Caco-2 (cell line): ENCODE measurements at regions not wholly inside any gene's neighbourhood (a gene's known extent, or its start where the extent isn't known, plus 50 kb on each side); places are given as distances from the start of the nearest gene placed in this dataset.

Source experiments
- BruUV-seq: library from RNA; stranded (reverse); fragments of 400-500 nt; replicated peaks from 2 replicates; lab custom pipeline; 2021; lab: Mats Ljungman, UMichigan
- CTCF ChIA-PET: fragments of 300-600 bp; sonication (Branson Sonifier 250); formaldehyde crosslinking; loops from one replicate; lab custom pipeline; 2022; ENCODE audit warnings: antibody characterized with exemption; lab: Charles Lee
- POLR2A ChIA-PET: fragments of 300-600 bp; sonication (Branson Sonifier 250); formaldehyde crosslinking; loops from one replicate; lab custom pipeline; 2022; ENCODE audit warnings: antibody characterized with exemption; lab: Charles Lee
- DNase-seq, 2 experiments: peaks; one replicate each; pipeline versions ENCODE4 v3.0.0 to v3.0.0-alpha.2; 2020 to 2022
- H3K27me3 ChIP-seq: replicated peaks from 2 replicates; pipeline ENCODE4 v1.6.0; 2011; ENCODE audit warnings: low read length; ENCODE audit not compliant: control insufficient read depth, insufficient read depth
- H3K36me3 ChIP-seq: 2 replicates; pipeline ENCODE4 v1.5.1; 2011; ENCODE audit warnings: low read length; ENCODE audit not compliant: control insufficient read depth, insufficient read depth
- H3K4me1 ChIP-seq: fragments of 250-450 bp; sonication (Bioruptor Pico); 2 replicates; pipeline ENCODE4 v1.5.1; 2020; ENCODE audit warnings: mild to moderate bottlenecking
- H3K4me3 ChIP-seq: 2 replicates; pipeline ENCODE4 v1.5.1; 2011; ENCODE audit warnings: low read depth, mild to moderate bottlenecking, control low read depth, low read length
- H3K9me3 ChIP-seq: fragments of 250-450 bp; sonication (Bioruptor Pico); 2 replicates; pipeline ENCODE4 v1.5.1; 2020; ENCODE audit warnings: mild to moderate bottlenecking, moderate library complexity
- H3K27ac Mint-ChIP-seq: one replicate; pipeline ENCODE4 v1.8.0; 2022; ENCODE audit warnings: mixed read lengths; ENCODE audit not compliant: unreplicated experiment
- H3K27me3 Mint-ChIP-seq: one replicate; pipeline ENCODE4 v1.8.0; 2022; ENCODE audit warnings: mixed read lengths; ENCODE audit not compliant: insufficient read depth, unreplicated experiment
- H3K36me3 Mint-ChIP-seq: one replicate; pipeline ENCODE4 v1.8.0; 2022; ENCODE audit warnings: mild to moderate bottlenecking, mixed read lengths; ENCODE audit not compliant: insufficient read depth, unreplicated experiment
- H3K4me1 Mint-ChIP-seq: one replicate; pipeline ENCODE4 v1.8.0; 2022; ENCODE audit warnings: low read depth, mixed read lengths; ENCODE audit not compliant: unreplicated experiment
- H3K4me3 Mint-ChIP-seq: one replicate; pipeline ENCODE4 v1.8.0; 2022; ENCODE audit warnings: mild to moderate bottlenecking, moderate library complexity, mixed read lengths; ENCODE audit not compliant: unreplicated experiment
- H3K9me3 Mint-ChIP-seq: one replicate; pipeline ENCODE4 v1.8.0; 2022; ENCODE audit warnings: mixed read lengths; ENCODE audit not compliant: unreplicated experiment
- intact Hi-C: fragments of 100-400 bp; cut with micrococcal nuclease; formaldehyde crosslinking; loops from one replicate; pipeline ENCODE4 v1.10.0; 2022; ENCODE audit not compliant: unreplicated experiment
- TF ChIP-seq, protein P1 (sequence below), 2 experiments: fragments of 200-600 bp in 1 of 2; IDR thresholded peaks; 1 replicate in 1 of 2; 2 replicates in 1 of 2; pipeline versions ENCODE4 v1.5.1 to v1.8.0; 2011 to 2022; ENCODE audit warnings: antibody characterized with exemption in 1 of 2, control low read depth in 1 of 2, inconsistent platforms in 1 of 2, low read depth in 1 of 2, low read length in 1 of 2, mild to moderate bottlenecking in 1 of 2, moderate library complexity in 1 of 2; ENCODE audit not compliant: insufficient read depth in 1 of 2, severe bottlenecking in 1 of 2, unreplicated experiment in 1 of 2

DNA sequence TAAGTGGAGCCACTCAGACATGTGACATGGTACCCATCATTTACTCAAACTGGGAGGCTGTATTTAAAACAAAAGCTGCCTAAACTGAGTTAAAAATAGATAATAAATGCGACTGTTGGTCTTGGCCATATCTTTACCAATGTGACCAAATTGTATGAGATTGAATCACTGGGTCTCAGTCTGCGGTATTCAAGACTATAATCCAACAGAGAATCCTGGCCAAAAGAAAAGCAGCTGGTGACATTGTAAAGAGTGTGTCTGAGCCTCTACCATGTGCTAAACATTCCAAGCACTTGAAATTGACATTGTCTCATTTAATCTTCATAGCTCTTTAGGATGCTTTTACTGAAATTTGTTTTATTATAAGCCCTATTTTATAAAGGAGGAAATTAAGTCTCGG lies 282.6 kb downstream of the ZNF608 start:
- Histone ChIP-seq H3K9me3 (peaks cover 8% of the 10 kb centered on the region; the same call in 1 of the 2 replicates), H3K27me3 (no peaks in the 10 kb centered on the region), H3K4me3 (no peak overlapping the region), H3K4me1 (no peaks in the 10 kb centered on the region), H3K36me3 (no peaks in the 10 kb centered on the region)
- Mint-ChIP-seq H3K4me1 (no peaks in the 10 kb centered on the region), H3K4me3 (no peak overlapping the region), H3K9me3 (peaks cover 28% of the 10 kb centered on the region), H3K27ac (no peak overlapping the region), H3K36me3 (no peaks in the 10 kb centered on the region), H3K27me3 (no peaks in the 10 kb centered on the region)
- TF ChIP-seq, protein P1, sequence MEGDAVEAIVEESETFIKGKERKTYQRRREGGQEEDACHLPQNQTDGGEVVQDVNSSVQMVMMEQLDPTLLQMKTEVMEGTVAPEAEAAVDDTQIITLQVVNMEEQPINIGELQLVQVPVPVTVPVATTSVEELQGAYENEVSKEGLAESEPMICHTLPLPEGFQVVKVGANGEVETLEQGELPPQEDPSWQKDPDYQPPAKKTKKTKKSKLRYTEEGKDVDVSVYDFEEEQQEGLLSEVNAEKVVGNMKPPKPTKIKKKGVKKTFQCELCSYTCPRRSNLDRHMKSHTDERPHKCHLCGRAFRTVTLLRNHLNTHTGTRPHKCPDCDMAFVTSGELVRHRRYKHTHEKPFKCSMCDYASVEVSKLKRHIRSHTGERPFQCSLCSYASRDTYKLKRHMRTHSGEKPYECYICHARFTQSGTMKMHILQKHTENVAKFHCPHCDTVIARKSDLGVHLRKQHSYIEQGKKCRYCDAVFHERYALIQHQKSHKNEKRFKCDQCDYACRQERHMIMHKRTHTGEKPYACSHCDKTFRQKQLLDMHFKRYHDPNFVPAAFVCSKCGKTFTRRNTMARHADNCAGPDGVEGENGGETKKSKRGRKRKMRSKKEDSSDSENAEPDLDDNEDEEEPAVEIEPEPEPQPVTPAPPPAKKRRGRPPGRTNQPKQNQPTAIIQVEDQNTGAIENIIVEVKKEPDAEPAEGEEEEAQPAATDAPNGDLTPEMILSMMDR (IDR thresholded peaks at IDR 0.05; ENCODE audit: insufficient read depth in 1 of 2, low read depth in 1 of 2, low read length in 1 of 2, severe bottlenecking in 1 of 2, unreplicated experiment in 1 of 2) = no peak
- CTCF ChIA-PET = no interaction called here
- no peak for DNase-seq
- intact Hi-C loops = no loop called here
- no TSS peak for BruUV-seq
- POLR2A ChIA-PET = no interaction called here

DNA sequence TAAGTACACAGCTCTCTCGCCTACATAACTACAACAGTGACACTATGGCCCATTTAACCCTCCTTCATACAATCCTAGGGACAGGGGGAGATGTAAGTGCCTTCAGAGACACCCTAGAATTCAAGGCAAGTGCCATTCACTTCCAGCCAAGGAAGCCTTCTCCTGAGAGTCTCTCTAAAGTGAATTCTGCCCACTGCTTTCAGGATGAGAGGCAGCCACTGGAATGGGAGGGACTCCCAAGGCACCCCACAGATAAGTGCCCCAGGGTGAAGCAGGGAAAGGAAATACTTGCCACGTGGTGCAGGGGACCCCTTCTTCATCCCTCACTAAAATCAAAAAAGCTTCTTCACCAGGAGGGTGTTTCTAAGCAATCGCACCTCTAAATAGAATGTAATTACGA lies 283.7 kb downstream of the ZNF608 start:
- Histone ChIP-seq H3K4me3 (no peak overlapping the region), H3K9me3 (peaks cover 8% of the 10 kb centered on the region; the same call in 1 of the 2 replicates), H3K27me3 (no peaks in the 10 kb centered on the region), H3K4me1 (no peaks in the 10 kb centered on the region), H3K36me3 (no peaks in the 10 kb centered on the region)
- Mint-ChIP-seq H3K36me3 (no peaks in the 10 kb centered on the region), H3K9me3 (peaks cover 28% of the 10 kb centered on the region), H3K27ac (no peak overlapping the region), H3K4me1 (no peaks in the 10 kb centered on the region), H3K4me3 (no peak overlapping the region), H3K27me3 (no peaks in the 10 kb centered on the region)
- ChIA-PET CTCF (no interaction called here), POLR2A (interaction anchor here (0.6 kb wide), 1 partner anchor 593 kb away, joined by 3 read pairs; no protein-coding TSS in a partner anchor)
- DNase-seq = no peak
- TF ChIP-seq, protein P1 (IDR thresholded peaks at IDR 0.05; ENCODE audit: insufficient read depth in 1 of 2, low read depth in 1 of 2, low read length in 1 of 2, severe bottlenecking in 1 of 2, unreplicated experiment in 1 of 2) = no peak
- no TSS peak for BruUV-seq
- intact Hi-C loops = no loop called here

DNA sequence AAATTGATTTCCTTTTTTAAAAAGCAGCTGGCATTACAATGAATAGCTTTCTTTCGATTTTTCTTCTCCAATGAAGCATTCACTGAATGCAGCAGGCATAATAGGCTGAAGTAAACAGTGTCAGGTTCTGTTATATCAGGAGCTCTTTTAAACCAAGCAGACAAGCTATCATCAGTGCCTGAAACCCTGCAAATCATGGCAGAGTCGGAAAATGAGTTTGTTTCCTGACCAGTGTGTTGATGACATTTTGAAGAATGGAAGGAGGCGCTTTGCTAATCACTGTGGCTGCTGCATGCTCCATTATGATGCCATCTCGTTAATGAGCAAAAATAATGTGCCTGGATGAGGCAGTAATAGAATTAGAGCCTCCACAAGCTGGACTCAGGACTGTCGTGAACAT lies 284.5 kb downstream of the ZNF608 start:
- ChIA-PET POLR2A (no interaction called here), CTCF (no interaction called here)
- Mint-ChIP-seq H3K4me3 (no peak overlapping the region), H3K27ac (no peak overlapping the region), H3K9me3 (peaks cover 28% of the 10 kb centered on the region), H3K36me3 (no peaks in the 10 kb centered on the region), H3K4me1 (no peaks in the 10 kb centered on the region), H3K27me3 (no peaks in the 10 kb centered on the region)
- Histone ChIP-seq H3K27me3 (no peaks in the 10 kb centered on the region), H3K4me3 (no peak overlapping the region), H3K36me3 (no peaks in the 10 kb centered on the region), H3K9me3 (peaks cover 8% of the 10 kb centered on the region; the same call in 1 of the 2 replicates), H3K4me1 (no peaks in the 10 kb centered on the region)
- no TSS peak for BruUV-seq
- TF ChIP-seq, protein P1 (IDR thresholded peaks at IDR 0.05; ENCODE audit: insufficient read depth in 1 of 2, low read depth in 1 of 2, low read length in 1 of 2, severe bottlenecking in 1 of 2, unreplicated experiment in 1 of 2) = no peak
- DNase-seq = no peak
- intact Hi-C loops = no loop called here
